Upper lobe of right lung (tissue), 1 donor: ENCODE measurements at regions not wholly inside any gene's neighbourhood (a gene's known extent, or its start where the extent isn't known, plus 50 kb on each side); places are given as distances from the start of the nearest gene placed in this dataset.

ENCODE experiments used
- ATAC-seq: fragments of 200-7000 bp; cut with Tn5 transposase; one replicate; pipeline ENCODE4 v1.9.1; 2020; ENCODE audit warnings: mild to moderate bottlenecking, moderate library complexity
- DNase-seq: peaks from one replicate; pipeline ENCODE4 v3.0.0-alpha.2; 2020
- H3K27ac ChIP-seq: fragments of 200-600 bp; one replicate; pipeline ENCODE4 v1.8.0; 2022
- H3K27me3 ChIP-seq: fragments of 200-600 bp; one replicate; pipeline ENCODE4 v1.8.0; 2022; ENCODE audit warnings: mild to moderate bottlenecking
- H3K36me3 ChIP-seq: fragments of 200-600 bp; one replicate; pipeline ENCODE4 v1.8.0; 2022
- H3K4me1 ChIP-seq: fragments of 200-600 bp; one replicate; pipeline ENCODE4 v1.8.0; 2022
- H3K4me3 ChIP-seq: fragments of 200-600 bp; one replicate; pipeline ENCODE4 v1.8.0; 2022; ENCODE audit warnings: mild to moderate bottlenecking
- H3K9me3 ChIP-seq: fragments of 200-600 bp; one replicate; pipeline ENCODE4 v1.8.0; 2022
- CTCF ChIP-seq: fragments of 200-600 bp; IDR thresholded peaks from one replicate; pipeline ENCODE4 v1.8.0; 2022; ENCODE audit warnings: antibody characterized with exemption
- intact Hi-C: fragments of 100-400 bp; cut with DNase I; formaldehyde crosslinking; loops from one replicate; pipeline ENCODE4 v1.11.0; 2022
- donor health status: DM: no; HTN: yes; CAD: no; lungs with severe emphysema.

DNA sequence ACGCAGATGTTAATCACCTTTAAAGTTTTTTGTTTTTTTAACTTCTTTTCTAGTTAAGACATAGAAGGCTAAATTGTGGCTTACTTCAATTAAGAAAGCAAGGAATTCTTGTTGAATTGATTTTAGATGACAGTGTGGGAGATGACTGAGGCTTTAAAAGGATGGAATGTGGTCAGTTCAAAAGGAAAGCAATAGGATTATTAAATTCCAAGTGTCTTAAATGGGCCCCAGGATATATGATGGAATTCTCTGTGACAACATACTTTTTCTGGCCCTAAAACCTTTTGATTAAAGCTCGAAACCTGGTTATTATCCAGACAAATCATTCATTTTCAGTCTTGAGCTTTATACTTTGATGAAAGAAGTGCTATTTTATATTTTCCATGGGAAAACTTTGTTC lies 179.0 kb upstream of the TMEFF2 start:
- no peaks in the 10 kb centered on the region for H3K27me3 ChIP-seq
- H3K4me1 ChIP-seq: no peaks in the 10 kb centered on the region
- H3K9me3 ChIP-seq: no peaks in the 10 kb centered on the region
- no peak overlapping the region for H3K27ac ChIP-seq
- ATAC-seq: no peak
- no peak for TF ChIP-seq CTCF
- no peak overlapping the region for H3K4me3 ChIP-seq
- intact Hi-C loops: no loop called here
- no peaks in the 10 kb centered on the region for H3K36me3 ChIP-seq
- no peak for DNase-seq

GRCh38 chr2:192373221-192373620 lies 178.5 kb upstream of the TMEFF2 start:
- Histone ChIP-seq H3K36me3 (no peaks in the 10 kb centered on the region), H3K4me3 (no peak overlapping the region), H3K27me3 (no peaks in the 10 kb centered on the region), H3K4me1 (no peaks in the 10 kb centered on the region), H3K27ac (no peak overlapping the region), H3K9me3 (no peaks in the 10 kb centered on the region)
- DNase-seq (no peak), ATAC-seq (no peak)
- intact Hi-C loops: no loop called here
- TF ChIP-seq CTCF: no peak

DNA sequence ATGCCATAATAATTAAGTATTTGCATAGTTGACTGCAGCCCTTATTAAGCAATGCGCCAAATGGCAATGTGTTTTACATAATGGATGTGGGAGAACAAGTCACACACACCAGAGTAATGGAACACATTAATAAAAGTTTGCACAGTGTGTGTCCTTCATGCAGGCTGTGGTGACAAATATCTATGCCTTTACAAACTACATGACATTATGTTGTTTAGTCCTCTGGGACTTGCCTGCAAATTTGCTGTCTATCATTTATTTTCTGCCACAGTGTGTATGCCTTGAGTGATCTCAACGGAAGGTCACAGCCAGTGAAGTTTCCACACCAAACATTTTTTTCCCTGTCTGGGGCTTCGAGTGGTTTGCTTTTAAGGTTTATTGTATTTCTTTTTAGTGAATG lies 175.2 kb upstream of the TMEFF2 start:
- Histone ChIP-seq H3K4me1 (no peaks in the 10 kb centered on the region), H3K27me3 (no peaks in the 10 kb centered on the region), H3K4me3 (no peak overlapping the region), H3K9me3 (no peaks in the 10 kb centered on the region), H3K27ac (no peak overlapping the region), H3K36me3 (no peaks in the 10 kb centered on the region)
- TF ChIP-seq CTCF: no peak
- DNase-seq (no peak), ATAC-seq (no peak)
- intact Hi-C loops: no loop called here

DNA sequence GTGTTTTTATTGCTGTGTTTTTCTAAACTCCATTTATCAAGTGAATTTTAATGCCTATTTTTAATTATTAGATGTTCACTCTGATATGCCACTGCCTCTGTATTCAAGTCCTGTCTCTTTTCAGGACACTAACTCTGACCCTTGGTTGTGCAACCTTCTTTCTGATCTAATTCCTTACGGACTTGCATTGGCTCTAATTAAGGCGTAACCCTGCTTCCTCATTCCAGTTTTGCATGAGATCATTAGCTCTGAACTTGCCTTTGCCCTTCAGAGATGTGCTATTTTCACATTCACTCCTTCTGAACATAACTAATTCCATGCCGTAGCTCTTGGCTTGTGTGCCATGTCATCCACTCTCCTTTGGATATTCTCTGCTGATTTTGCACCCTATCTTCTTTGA lies 162.5 kb upstream of the TMEFF2 start:
- H3K27ac ChIP-seq: no peak overlapping the region
- H3K9me3 ChIP-seq: no peaks in the 10 kb centered on the region
- H3K4me3 ChIP-seq: no peak overlapping the region
- ATAC-seq: no peak
- intact Hi-C loops: no loop called here
- no peaks in the 10 kb centered on the region for H3K4me1 ChIP-seq
- H3K36me3 ChIP-seq: no peaks in the 10 kb centered on the region
- no peak for TF ChIP-seq CTCF
- DNase-seq: no peak
- no peaks in the 10 kb centered on the region for H3K27me3 ChIP-seq

- H3K4me3 ChIP-seq: no peak overlapping the region
- TF ChIP-seq CTCF: no peak
- no peaks in the 10 kb centered on the region for H3K9me3 ChIP-seq
- intact Hi-C loops: no loop called here
- no peak overlapping the region for H3K27ac ChIP-seq
- H3K4me1 ChIP-seq: no peaks in the 10 kb centered on the region
- ATAC-seq (no peak), DNase-seq (no peak)
- no peaks in the 10 kb centered on the region for H3K27me3 ChIP-seq
- H3K36me3 ChIP-seq: no peaks in the 10 kb centered on the region
These were observed 159.9 kb upstream of the TMEFF2 start for GRCh38 chr2:192354512-192355244.

GRCh38 chr2:192347542-192347941 lies 152.8 kb upstream of the TMEFF2 start:
- Histone ChIP-seq H3K36me3 (no peaks in the 10 kb centered on the region), H3K9me3 (no peaks in the 10 kb centered on the region), H3K4me1 (no peaks in the 10 kb centered on the region), H3K27ac (no peak overlapping the region), H3K27me3 (no peaks in the 10 kb centered on the region), H3K4me3 (no peak overlapping the region)
- no peak for DNase-seq
- TF ChIP-seq CTCF: no peak
- ATAC-seq: no peak
- intact Hi-C loops: no loop called here
